Right lobe of liver (tissue), 6 donors: ENCODE measurements at regions not wholly inside any gene's neighbourhood (a gene's known extent, or its start where the extent isn't known, plus 50 kb on each side); places are given as distances from the start of the nearest gene placed in this dataset.
A peak's percentile ranks its signal among the peaks of the same experiment; 100 is the strongest.

Source experiments
- ATAC-seq, 4 donors: fragments of 200-7000 bp; cut with Tn5 transposase; one replicate each; pipeline ENCODE4 v1.9.1; 2020; ENCODE audit warnings: mild to moderate bottlenecking in 4 of 4, moderate library complexity in 4 of 4
- DNase-seq, 3 donors: peaks; one replicate each; pipeline ENCODE4 v3.0.0-alpha.2; 2020
- H3K27ac ChIP-seq, 3 donors: fragments of 200-600 bp; one replicate each; pipeline ENCODE4 v1.8.0; 2022
- H3K27me3 ChIP-seq, 2 donors: fragments of 200-600 bp; one replicate each; pipeline ENCODE4 v1.8.0; 2022
- H3K36me3 ChIP-seq, 4 donors: fragments of 200-600 bp; sonication (generic) in 1 of 4; one replicate each; pipeline versions ENCODE4 v1.5.1 to v1.8.0; 2017 to 2022; ENCODE audit warnings: control low read depth in 1 of 4
- H3K4me1 ChIP-seq, 4 donors: fragments of 200-600 bp; sonication (generic) in 1 of 4; one replicate each; pipeline versions ENCODE4 v1.5.1 to v1.8.0; 2017 to 2022; ENCODE audit warnings: control low read depth in 1 of 4
- H3K4me3 ChIP-seq, 3 donors: fragments of 200-600 bp; one replicate each; pipeline ENCODE4 v1.8.0; 2022
- H3K9me3 ChIP-seq, 4 donors: fragments of 200-600 bp; sonication (generic) in 1 of 4; one replicate each; pipeline versions ENCODE4 v1.5.1 to v1.8.0; 2017 to 2022; ENCODE audit warnings: control low read depth in 1 of 4
- POLR2A ChIP-seq: fragments of 450-650 bp; IDR thresholded peaks from one replicate; pipeline ENCODE4 v1.6.1; 2017; ENCODE audit warnings: antibody characterized with exemption, mild to moderate bottlenecking
- WGBS: methylation state at CpG from one replicate; pipeline ENCODE4 v1.1.6; 2018; ENCODE audit warnings: low coverage, low lambda C conversion rate; ENCODE audit not compliant: insufficient coverage; ENCODE audit errors: missing lambda C conversion rate; 5-methylcytosine and 5-hydroxymethylcytosine counted together
- intact Hi-C, 2 donors: fragments of 100-400 bp; cut with DNase I; formaldehyde crosslinking; loops; one replicate each; pipeline versions ENCODE4 v1.11.2 to v1.14.1; 2022
- TF ChIP-seq, protein P1 (sequence below), 4 donors: fragments of 200-600 bp in 3 of 4; fragments of 450-650 bp in 1 of 4; IDR thresholded peaks; one replicate each; pipeline versions ENCODE4 v1.5.1 to v1.8.0; 2016 to 2022; ENCODE audit warnings: antibody characterized with exemption in 4 of 4, mild to moderate bottlenecking in 2 of 4
- donor health status: DM: no; HTN: yes; CAD: no.
- donor health status: DM: no; HTN: no; CAD: no.
- donor health status: DM: no; HTN: no; CAD: no.
- donor health status: DM: no; HTN: yes; CAD: no.
- donor health status: DM: no; HTN: yes; CAD: no.

GRCh38 chr3:56918111-56918568, 116.4 kb upstream of the ARHGEF3 start:
- no peak for TF ChIP-seq POLR2A
- TF ChIP-seq, protein P1, sequence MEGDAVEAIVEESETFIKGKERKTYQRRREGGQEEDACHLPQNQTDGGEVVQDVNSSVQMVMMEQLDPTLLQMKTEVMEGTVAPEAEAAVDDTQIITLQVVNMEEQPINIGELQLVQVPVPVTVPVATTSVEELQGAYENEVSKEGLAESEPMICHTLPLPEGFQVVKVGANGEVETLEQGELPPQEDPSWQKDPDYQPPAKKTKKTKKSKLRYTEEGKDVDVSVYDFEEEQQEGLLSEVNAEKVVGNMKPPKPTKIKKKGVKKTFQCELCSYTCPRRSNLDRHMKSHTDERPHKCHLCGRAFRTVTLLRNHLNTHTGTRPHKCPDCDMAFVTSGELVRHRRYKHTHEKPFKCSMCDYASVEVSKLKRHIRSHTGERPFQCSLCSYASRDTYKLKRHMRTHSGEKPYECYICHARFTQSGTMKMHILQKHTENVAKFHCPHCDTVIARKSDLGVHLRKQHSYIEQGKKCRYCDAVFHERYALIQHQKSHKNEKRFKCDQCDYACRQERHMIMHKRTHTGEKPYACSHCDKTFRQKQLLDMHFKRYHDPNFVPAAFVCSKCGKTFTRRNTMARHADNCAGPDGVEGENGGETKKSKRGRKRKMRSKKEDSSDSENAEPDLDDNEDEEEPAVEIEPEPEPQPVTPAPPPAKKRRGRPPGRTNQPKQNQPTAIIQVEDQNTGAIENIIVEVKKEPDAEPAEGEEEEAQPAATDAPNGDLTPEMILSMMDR (IDR thresholded peaks at IDR 0.05) = no peak
- H3K27ac ChIP-seq = no peak overlapping the region

GRCh38 chr3:56917361-56918110, 115.8 kb upstream of the ARHGEF3 start:
- DNase-seq (no peak), ATAC-seq (no peak)
- Histone ChIP-seq H3K4me3 (no peak overlapping the region), H3K27me3 (no peaks in the 10 kb centered on the region), H3K36me3 (no peaks in the 10 kb centered on the region), H3K9me3 (no peaks in the 10 kb centered on the region), H3K27ac (no peak overlapping the region), H3K4me1 (peaks cover 0 to 3% (median 0%) of the 10 kb centered on the region in 4 donors)
- WGBS = 43% methylated on average over 5 of the region's 7 CpGs
- no peak for TF ChIP-seq POLR2A
- TF ChIP-seq, protein P1 (IDR thresholded peaks at IDR 0.05) = no peak
- intact Hi-C loops = no loop called here

More at GRCh38 chr3:56918111-56918568, 116.4 kb upstream of the ARHGEF3 start:
- H3K4me1 ChIP-seq = peaks cover 0 to 3% (median 0%) of the 10 kb centered on the region in 4 donors
- H3K4me3 ChIP-seq = no peak overlapping the region
- ATAC-seq (peak in 1 of 4 donors; percentile 27), DNase-seq (no peak)
- no peaks in the 10 kb centered on the region for H3K9me3 ChIP-seq
- no peaks in the 10 kb centered on the region for H3K27me3 ChIP-seq
- no peaks in the 10 kb centered on the region for H3K36me3 ChIP-seq
- intact Hi-C loops = no loop called here
- WGBS = 25% methylated on average over 6 of the region's 7 CpGs

DNA sequence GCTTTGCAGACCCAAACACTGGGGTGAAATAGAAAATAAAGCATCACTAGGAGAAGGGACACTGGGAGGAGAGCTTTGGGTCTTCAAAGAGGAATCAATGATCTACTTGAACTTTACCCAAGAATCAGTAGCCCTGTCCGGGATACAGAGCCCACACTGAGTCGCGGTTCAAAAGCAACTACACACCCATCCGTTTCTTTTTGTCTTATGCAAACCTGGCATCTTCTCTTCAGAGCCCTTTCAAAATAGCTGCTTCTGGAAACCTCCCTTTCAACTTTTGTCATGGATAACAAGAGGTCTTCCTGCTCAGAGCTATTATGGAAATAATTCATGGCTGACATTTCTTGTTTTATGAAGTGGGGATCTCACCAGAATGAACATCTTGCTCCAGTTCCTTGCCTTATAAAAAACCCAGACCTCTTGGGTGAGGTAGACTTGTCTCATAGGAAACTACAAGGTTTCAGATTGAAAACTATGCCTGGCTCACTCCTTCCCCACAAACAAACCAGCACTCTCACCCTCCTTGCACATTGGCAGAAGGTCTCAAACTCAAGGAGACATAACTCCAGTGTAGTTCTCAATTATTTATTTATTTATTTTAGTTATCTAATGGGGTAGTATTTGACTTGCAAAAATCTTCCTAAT, 115.1 kb upstream of the ARHGEF3 start:
- WGBS = 29% methylated on average over 4 of the region's 4 CpGs
- H3K4me3 ChIP-seq = no peak overlapping the region
- H3K27me3 ChIP-seq = no peaks in the 10 kb centered on the region
- no peak overlapping the region for H3K27ac ChIP-seq
- no peaks in the 10 kb centered on the region for H3K36me3 ChIP-seq
- DNase-seq (no peak), ATAC-seq (no peak)
- peaks cover 0 to 3% (median 0%) of the 10 kb centered on the region in 4 donors for H3K4me1 ChIP-seq
- no peaks in the 10 kb centered on the region for H3K9me3 ChIP-seq
- TF ChIP-seq, protein P1 (IDR thresholded peaks at IDR 0.05) = no peak
- TF ChIP-seq POLR2A = no peak
- intact Hi-C loops = no loop called here

- TF ChIP-seq, protein P1 (IDR thresholded peaks at IDR 0.05) = no peak
- no peak for TF ChIP-seq POLR2A
- H3K27ac ChIP-seq = peak overlapping the region in 2 of 3 donors; percentile 29
- intact Hi-C loops = no loop called here
- 42% methylated on average over 11 of the region's 16 CpGs for WGBS
- no peaks in the 10 kb centered on the region for H3K27me3 ChIP-seq
- peak in 2 of 3 donors; percentile 37 to 46 for DNase-seq
- H3K36me3 ChIP-seq = no peaks in the 10 kb centered on the region
- ATAC-seq = peak; percentile 76 to 84 (median 82)
- H3K4me1 ChIP-seq = peaks cover 0 to 3% (median 0%) of the 10 kb centered on the region in 4 donors
- no peaks in the 10 kb centered on the region for H3K9me3 ChIP-seq
- H3K4me3 ChIP-seq = peak overlapping the region in 2 of 3 donors; percentile 19 to 31
Measured at GRCh38 chr3:56915966-56916586, 114.3 kb upstream of the ARHGEF3 start.
